ENCODE measurements at regions not wholly inside any gene's neighbourhood (a gene's known extent, or its start where the extent isn't known, plus 50 kb on each side); places are given as distances from the start of the nearest gene placed in this dataset.
"Not testable (repeated sequence)": the region's sequence is repeated elsewhere in the genome, so short reads cannot be mapped to it uniquely, and the experiment has no call there.

GRCh38 chr15:22241451-22241850, 161.1 kb downstream of the OR4M2 start:
- no peak for DNase-seq

- not testable (repeated sequence) for DNase-seq
Measured at GRCh38 chr15:22242311-22242710, 162.0 kb downstream of the OR4M2 start.

GRCh38 chr15:22243440-22244130, 163.3 kb downstream of the OR4M2 start:
- DNase-seq: no peak

GRCh38 chr15:22249511-22249910, 169.2 kb downstream of the OR4M2 start:
- DNase-seq: not testable (repeated sequence)

- DNase-seq: not testable (repeated sequence)
Measured at GRCh38 chr15:22250501-22251290, 170.4 kb downstream of the OR4M2 start.

- DNase-seq: no peak
Measured at GRCh38 chr15:22251422-22251821, 171.1 kb downstream of the OR4M2 start.

- DNase-seq: not testable (repeated sequence)
Measured at GRCh38 chr15:22252047-22252446, 171.7 kb downstream of the OR4M2 start.

GRCh38 chr15:22252521-22252920, 172.2 kb downstream of the OR4M2 start:
- not testable (repeated sequence) for DNase-seq

- not testable (repeated sequence) for DNase-seq
Measured at GRCh38 chr15:22253002-22253675, 172.8 kb downstream of the OR4M2 start.

GRCh38 chr15:22253676-22254408, 173.5 kb downstream of the OR4M2 start:
- DNase-seq: peak; percentile 35

- not testable (repeated sequence) for DNase-seq
Measured at GRCh38 chr15:22254409-22255045, 174.2 kb downstream of the OR4M2 start.

GRCh38 chr15:22255606-22256005, 175.3 kb downstream of the OR4M2 start:
- not testable (repeated sequence) for DNase-seq

GRCh38 chr15:22256389-22257046, 176.2 kb downstream of the OR4M2 start:
- DNase-seq: not testable (repeated sequence)

- no peak for DNase-seq
Measured at GRCh38 chr15:22257047-22258008, 177.0 kb downstream of the OR4M2 start.

GRCh38 chr15:22258009-22258397, 177.7 kb downstream of the OR4M2 start:
- no peak for DNase-seq

GRCh38 chr15:22258398-22259150, 178.2 kb downstream of the OR4M2 start:
- no peak for DNase-seq

- not testable (repeated sequence) for DNase-seq
Measured at GRCh38 chr15:22259151-22259750, 178.9 kb downstream of the OR4M2 start.

GRCh38 chr15:22259881-22260421, 179.6 kb downstream of the OR4M2 start:
- DNase-seq: no peak

- DNase-seq: peak; percentile 19
Measured at GRCh38 chr15:22262613-22263020, 182.3 kb downstream of the OR4M2 start.
